HG03064 (cell line): ENCODE measurements at regions not wholly inside any gene's neighbourhood (a gene's known extent, or its start where the extent isn't known, plus 50 kb on each side); places are given as distances from the start of the nearest gene placed in this dataset.

Source experiments
- ATAC-seq: cut with Tn5 transposase; IDR thresholded peaks from one replicate; pipeline ENCODE4 v1.9.1; 2021; ENCODE audit warnings: low read depth; ENCODE audit not compliant: unreplicated experiment

DNA sequence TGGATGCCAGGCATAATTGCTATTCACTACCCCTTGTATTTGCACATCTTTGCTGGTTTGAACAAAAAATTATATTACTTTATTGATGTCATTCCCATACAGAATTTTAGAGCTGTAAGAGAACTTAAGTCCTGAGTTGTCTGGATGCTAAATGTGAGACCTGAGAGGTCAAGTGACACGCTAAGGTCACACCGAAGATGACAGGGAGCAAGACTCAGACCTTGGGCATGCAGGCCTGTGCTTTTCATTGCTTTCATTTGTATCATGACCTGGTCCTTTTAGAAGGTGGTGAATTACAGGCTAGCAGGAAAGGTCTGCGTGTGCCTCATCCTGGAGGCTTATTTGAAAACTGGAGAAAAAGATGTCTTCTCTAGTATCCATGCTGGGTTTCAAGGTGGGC is 312.0 kb upstream of the RASGRP1 start:
- ATAC-seq: no peak

DNA sequence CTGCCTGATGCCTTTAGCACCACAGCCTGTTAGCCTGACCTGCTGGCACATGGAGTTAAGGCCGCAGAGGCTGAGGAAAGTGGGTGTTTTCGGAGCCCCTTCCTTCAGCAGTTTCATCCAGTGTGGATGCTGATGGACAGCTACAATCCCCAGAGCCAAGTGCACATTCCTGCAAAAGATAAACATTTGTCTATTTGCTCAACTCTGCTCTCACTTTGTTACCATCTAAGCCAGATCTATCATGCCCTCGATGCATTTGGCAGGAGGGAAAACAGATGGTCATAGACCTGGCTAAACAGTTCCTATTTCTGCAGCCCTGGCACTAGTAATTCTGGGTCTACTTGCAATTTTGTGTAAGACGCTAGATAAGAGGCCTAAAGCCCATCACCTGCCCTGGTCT is 312.9 kb upstream of the RASGRP1 start:
- no peak for ATAC-seq

DNA sequence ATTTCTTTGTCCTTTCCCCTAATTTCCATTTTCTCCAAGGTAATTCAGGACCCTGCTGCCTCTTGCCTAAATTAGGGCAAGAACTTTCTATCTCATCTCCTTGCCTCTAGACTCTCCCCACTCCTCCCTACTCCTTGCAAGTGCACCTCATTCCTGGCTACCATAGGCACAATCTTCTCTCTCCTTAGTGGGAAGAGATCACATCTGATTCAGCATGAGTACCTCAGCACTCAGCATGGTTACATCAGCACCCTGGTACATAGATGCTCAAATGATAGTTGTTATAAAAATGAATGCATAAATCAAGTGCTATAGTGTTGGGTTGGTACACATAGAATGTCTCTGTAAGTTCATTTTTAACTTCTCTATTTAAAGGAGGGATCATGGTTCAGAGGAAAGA is 313.4 kb upstream of the RASGRP1 start:
- ATAC-seq: no peak

DNA sequence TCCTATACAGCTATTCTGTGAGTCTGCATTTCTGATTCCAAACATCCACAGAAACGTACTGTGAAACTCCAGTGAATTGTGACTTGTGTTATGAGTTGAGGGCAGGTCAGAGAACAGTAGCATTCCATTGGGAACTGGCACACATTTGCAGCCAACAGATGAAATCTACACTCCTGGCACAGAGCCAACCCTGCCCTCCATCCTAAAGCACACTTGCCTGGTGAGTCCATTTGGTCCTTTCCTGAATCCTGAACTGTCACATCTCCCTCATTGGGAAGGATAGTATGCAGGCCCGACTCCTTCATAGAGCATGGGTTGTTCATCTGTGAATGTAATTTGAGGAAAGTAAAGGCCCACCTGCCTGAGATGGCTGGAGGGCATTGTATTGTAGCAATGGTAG is 314.3 kb upstream of the RASGRP1 start:
- no peak for ATAC-seq

DNA sequence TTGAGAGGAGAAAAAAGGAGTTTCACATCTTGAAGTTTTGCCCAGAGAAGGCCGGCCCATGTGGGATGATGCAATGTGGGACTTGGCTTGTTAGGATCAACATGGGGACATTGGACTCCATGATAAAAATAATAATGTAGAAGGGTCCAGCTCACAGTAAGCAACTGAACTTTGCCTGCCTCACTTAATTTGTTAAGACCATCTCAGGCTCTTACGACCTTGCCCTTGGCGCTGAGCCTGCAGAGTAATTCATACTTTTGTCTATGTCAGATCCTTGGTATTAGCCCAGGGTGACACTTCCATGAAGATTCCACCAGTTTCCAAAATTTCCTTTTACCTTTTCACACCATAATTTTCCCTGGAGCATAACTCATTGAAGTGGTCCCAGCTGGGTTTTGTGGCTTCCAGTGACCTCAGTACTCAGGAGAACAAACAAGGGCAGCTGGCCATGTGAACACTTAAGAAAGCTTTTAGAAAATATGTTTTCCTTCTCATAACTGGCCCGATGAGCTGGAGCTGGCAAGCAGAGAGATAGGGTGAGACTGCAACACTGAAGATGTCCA is 315.4 kb upstream of the RASGRP1 start:
- ATAC-seq: no peak

DNA sequence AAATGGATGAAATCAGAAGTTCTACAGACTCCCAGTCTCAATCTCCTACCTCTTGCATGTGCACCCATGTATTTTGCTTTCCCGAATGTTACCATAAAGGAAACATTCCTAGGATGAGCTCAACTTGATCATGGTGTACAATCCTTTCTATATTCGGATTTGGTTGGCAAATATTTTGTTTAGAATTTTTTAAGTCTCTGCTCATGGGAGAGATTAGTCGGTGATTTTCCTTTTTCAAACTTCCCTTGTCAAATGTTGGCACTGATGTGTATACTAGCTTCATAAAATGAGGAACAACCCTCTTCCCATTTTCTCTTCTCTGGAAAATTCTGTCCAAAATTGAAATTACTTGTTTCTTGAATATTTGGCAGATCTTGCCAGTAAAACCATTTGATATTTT is 317.6 kb upstream of the RASGRP1 start:
- ATAC-seq: no peak

DNA sequence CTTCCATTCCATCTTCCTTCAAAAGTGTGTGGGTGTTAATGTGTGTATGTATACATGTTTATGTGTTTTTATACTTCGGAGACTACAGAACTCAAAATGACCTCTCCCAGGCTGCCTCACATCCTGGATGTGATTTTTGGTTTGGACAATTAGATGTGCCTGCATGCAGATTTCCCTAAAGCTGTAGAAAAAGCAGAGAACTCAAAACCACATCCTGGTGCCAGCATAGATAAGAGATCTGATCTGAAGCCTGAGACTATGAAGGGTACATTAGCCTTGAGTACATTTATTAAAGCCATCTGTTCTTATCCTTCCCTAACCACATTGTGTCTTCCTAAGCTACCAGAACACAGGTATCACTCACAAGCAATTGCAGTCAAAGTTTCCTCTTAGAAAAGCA is 319.4 kb upstream of the RASGRP1 start:
- ATAC-seq: no peak

DNA sequence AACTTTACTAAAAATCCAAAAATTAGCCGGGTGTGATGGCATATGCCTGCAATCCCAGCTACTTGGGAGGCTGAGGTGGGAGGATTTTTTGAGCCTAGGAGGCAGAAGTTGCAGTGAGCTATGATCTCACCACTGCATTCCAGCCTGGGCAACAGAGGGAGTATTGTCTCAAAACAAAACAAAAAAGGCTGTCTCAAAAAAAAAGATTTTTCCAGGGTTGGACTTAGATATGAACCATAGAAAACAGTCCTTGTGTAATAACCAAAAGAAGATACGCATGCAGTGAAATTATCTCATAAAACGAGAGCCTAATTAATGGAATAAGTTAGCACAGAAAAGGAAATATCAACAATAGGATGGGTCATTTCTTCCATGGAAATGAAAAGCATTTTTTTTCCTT is 320.4 kb upstream of the RASGRP1 start:
- no peak for ATAC-seq

DNA sequence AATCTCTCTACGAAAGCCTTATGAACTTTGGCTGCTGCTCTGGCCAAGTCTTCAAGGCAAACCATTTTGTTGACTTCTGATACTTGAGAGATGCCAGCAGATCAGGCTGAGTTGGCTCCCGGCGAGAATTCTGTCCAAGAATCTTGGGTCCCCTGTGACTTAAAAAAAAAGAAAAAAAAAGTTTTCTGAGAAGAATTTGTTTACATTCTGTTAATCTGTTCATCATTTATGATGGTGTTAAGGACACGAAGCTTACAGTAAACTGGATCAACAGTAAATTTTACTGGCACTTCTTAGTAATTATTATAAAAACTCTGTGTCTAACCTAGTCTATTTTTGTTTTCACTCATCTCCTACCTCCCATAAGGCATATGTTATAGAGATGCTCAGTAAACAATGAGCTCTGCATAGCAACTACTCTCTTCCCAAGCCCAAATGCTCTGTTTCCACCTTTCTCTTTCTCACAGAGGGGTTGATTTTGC is 320.9 kb upstream of the RASGRP1 start:
- ATAC-seq: no peak

DNA sequence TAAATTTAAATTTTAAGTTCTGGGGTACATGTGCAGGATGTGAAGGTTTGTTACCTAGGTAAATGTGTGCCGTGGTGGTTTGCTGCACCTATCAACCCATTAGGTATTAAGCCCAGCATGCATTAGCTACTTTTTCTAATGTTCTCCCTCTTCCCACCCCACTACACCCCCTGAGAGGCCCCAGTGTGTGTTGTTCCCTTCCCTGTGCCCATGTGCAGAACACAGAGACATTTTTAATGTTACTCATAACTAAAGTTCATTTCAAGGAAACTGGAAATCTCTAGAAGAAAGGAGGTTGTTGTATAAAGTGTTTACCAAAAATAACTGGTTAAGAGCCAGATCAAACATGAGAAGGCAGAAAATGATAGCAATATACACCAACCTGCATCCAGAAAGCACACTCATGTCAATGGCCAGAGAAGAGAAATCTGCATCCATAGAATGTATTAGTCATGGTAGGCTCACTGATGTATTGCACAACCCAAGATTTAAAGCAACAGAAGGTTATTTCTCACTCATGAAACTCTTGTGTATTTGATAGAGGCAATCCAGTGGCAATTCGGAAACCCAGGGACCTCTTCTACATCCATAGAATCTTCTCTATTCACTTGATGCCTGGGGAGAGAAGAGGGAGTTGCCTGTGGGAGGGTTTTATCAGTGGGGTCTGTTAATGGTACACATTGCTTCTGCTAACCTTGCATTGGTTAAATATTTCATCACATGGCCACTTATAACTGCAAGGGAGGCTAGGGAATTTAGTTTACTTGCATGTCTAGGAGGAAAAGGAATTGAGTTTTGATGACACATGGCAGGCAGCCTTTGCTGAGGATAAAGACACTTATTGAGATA is 321.9 kb upstream of the RASGRP1 start:
- no peak for ATAC-seq

DNA sequence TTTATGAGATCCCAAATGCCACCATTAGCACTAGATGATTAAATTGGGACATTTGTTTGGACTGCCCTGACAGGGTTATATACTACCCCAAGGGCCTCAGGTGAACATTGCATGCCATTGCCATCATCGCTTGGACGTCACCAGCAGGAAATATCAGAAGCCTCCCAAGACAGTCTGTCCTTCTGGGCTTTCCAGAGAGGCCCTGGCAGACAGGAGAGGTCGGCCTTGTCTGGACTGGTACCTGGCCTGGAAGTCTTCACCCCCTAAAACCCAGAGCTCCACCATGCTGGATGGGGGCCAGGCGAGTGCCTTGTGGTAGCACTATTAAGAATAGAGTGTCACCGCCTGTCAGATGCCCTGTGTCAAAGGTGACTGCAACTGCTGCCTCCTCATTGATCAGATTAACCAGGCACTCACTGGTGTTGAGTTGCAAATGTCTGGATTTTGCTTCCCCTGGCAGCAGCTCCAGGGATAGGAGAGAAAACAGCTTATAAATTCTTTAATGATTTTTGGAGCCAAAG is 324.1 kb upstream of the RASGRP1 start:
- no peak for ATAC-seq

DNA sequence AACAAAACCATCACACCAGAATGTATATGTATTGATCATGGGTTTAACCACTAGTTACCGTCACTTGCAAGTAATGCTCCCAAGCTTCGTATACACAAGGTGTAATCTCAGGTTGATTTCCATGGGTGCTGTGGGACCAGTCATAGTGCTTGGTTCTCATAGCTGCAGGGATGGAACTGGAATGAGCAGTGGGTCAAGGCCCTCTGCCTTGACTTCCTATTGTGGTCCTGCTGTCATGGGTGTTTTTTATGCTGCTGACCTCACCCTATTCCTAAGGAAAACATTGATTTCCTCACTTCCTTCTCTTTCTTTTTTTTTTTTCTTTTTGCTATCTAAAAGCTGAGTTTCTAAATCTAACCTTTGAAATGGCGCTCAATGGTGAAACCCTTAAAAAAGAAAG is 325.6 kb upstream of the RASGRP1 start:
- no peak for ATAC-seq

DNA sequence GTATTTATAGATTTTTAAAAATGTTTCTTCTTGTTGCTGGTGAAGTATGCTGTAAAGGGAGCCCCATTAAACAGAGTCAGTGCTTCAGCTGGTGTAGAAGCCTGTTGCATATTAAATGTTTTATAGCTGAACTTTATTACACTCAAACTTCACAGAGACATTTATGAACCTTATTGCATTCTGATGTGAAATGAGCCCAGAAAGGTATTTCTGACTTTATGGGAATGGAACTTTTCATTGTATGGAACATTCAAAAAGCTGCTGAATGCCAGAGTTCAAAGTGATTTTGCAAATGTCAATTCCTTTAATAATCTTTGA is 329.3 kb upstream of the RASGRP1 start:
- no peak for ATAC-seq

DNA sequence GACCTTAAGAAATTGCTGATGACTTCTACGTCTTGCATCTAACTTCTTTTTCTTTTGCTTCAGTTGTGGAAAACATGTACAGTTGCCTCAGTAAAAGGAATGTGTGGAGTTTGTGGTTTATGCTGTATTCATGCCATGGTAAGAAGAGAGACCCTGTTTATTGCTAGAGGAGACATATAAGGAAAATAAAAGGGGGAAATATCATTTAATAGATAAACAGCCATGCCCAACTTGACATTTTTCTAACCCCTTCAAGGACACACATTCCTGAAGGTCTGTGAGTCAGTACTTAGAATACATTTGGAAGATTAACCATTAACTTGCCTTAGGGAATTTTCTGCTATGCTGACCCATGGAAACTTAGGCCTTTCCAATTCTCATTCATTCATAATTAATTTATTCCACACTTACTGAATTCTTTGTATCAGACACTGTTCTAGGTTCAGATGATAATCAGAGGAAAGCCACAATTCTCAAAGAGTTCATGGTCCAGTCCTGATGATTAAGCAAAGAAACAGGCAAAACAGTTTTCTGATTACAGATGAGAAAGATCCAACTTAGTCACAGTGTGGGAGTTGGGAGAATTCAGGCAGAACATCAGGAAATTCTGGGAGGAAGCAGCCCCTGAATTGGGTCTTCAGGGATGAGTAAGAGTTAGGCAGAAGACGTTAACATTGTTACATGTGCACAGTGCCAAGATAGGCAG is 329.8 kb upstream of the RASGRP1 start:
- no peak for ATAC-seq

DNA sequence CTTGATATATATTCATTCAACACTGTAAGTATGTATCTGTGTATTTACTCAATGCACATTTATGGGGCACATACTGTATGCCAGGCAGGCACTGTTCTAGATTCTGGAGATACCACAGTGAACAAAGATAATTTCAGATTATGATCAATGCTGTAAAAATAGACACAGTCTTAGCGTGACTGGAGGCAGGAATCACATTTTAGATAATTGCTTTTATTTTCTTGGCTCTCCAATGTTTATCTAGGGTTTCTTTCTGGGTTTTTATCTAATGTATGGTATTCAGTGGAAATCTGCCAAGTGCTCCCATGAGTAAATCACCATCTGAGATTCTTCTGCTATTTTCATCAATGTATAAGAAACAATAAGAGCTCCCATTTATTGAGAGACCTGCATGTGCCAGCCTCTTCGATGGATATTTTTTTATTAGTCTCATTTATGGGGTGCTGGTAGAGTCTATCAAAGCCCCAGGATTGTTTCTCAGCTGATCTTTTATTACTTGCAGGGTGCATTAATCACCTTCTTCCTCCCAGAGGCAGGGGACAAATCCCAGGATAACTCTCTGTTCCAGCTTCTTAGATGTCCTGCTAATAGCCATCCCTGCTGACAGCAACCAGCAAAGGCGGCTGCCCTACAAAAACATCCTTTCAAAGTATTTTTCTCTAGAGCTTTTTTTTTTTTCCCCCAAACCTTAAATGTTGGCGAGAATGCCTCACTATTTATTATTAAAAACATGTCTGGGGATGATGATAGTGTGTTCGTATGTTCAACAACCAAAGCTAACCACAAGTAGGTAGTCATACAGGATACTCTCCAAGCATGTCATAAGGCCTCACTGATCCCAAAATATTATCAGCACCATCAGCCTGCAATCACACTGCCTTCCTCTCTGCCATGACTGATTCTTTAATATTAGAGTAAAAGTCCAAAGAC is 331.0 kb upstream of the RASGRP1 start:
- ATAC-seq: no peak

DNA sequence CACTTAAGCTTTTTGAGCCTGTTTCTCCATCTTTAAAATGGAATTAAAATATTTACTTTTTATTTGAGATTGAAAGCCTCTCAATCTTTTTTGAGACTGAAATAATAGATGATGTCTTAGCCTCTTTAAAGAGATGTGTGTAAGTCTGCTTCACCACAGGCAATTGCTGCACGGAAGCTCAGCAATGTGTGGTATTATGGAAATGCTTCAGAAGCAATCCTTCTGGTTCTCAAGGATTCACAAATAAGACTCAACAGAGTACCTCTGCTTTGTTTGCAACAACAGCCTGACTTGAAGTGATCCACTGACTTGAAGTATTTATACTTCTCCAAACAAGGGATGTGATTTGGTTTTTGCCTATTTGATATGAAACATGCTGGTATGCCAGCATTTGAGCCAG is 332.0 kb upstream of the RASGRP1 start:
- no peak for ATAC-seq

DNA sequence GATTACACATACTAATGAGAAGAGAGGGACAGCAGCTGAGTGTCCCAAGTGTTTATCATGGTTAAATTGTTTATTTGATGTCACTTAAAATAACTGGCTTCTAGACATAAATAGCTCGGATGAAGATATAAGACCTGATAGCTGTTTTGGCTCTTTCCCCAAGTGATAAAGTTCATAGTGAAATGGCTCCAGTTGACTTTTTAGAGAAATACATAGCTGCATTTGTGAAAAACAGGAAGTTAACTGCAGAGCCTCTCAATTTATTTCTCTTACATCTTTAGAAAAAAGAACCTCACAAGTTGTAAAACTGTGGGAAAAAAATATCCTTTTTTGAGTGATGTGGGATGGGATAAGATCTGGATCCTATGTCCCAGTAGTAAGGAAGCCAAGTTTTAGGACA is 332.9 kb upstream of the RASGRP1 start:
- ATAC-seq: no peak

DNA sequence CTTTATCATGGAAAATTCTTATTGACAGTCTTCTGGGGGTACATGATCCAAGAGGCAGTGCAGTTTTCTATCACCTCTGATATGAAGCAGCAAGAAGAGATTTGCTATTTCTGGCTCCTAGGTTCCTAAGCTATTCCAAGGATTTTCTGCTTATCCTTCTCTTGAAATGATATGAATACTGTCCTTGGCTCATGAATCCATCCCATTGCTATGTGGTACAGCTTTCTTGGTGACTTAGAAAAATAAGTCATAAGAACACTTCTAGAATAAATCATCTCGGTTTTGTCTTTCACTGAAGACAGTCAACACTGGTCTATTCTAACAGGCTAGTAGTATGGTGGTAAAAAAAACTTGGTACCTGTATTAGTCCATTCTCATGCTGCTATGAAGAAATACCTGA is 333.6 kb upstream of the RASGRP1 start:
- ATAC-seq: no peak

DNA sequence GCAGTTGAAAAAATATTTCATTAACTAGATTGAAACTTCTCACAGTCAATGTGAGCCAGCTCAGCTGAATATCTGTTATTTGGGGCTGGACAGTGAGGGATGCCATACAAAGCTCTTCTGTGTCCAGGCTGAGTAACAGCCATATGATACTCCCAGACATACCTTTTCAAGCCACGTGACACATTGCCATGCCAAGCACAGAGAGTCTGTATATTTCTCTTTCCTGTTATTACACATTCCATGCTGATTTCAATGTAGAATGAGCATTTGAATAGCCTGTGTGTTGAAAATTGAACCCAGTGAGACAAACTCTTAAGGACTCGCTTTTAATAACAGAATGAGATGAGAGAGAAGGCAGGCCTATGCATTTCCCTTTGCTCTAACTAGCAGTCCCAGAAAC is 334.7 kb upstream of the RASGRP1 start:
- ATAC-seq: no peak

DNA sequence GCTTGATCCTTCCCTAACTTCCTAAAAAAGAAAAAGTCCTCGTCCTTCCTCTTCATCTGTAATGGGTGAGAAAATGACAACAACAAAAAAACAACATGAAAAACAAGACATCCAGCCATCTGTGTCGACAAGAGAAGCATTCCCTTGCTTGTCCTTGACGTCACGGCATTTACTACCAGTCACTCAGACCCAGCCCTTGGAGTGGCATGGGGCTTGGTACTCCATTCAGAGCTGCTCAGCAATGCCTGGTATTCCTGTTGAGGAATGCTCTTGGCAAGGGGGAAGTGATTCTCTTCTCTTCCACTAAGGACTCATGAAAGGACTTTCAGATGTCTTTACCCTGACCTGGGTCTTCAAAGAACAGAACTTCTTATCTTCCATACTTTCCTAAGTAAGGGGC is 339.7 kb upstream of the RASGRP1 start:
- ATAC-seq: no peak

DNA sequence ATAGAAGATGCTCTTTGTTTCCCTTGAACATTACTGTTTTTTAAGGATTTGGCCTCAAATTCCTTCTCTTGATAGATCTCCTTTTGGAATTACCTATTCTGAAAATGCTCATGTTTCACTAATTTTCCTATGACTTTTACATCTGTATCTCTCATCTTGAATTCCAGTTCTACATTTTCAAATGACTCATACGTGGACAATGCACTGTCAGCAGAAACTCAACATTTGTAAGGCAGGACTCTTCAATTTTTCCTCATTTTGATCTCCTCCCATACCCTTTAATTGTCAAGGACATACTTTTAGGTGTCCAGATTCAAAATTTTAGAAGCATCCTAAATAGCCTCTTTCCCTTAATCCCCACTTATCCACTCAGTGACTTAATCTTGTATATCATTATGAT is 341.0 kb upstream of the RASGRP1 start:
- no peak for ATAC-seq
